Mucosa of descending colon (tissue), 3 donors: ENCODE measurements at regions not wholly inside any gene's neighbourhood (a gene's known extent, or its start where the extent isn't known, plus 50 kb on each side); places are given as distances from the start of the nearest gene placed in this dataset.

ENCODE experiments used
- ATAC-seq: fragments of 200-7000 bp; cut with Tn5 transposase; one replicate; pipeline ENCODE4 v1.9.1; 2020; ENCODE audit warnings: mild to moderate bottlenecking, moderate library complexity
- DNase-seq, 3 donors: peaks; one replicate each; pipeline ENCODE4 v3.0.0-alpha.2; 2020
- H3K36me3 ChIP-seq: fragments of 200-600 bp; one replicate; pipeline ENCODE4 v1.8.0; 2021; ENCODE audit warnings: low read depth, mild to moderate bottlenecking
- H3K4me1 ChIP-seq: fragments of 200-600 bp; one replicate; pipeline ENCODE4 v1.8.0; 2021; ENCODE audit warnings: low read depth, mild to moderate bottlenecking
- H3K4me3 ChIP-seq: fragments of 200-600 bp; one replicate; pipeline ENCODE4 v1.8.0; 2021; ENCODE audit warnings: mild to moderate bottlenecking
- H3K9me3 ChIP-seq: fragments of 200-600 bp; one replicate; pipeline ENCODE4 v1.8.0; 2021; ENCODE audit warnings: mild to moderate bottlenecking
- intact Hi-C, 2 donors: fragments of 100-400 bp; cut with DNase I in 1 of 2; cut with micrococcal nuclease in 1 of 2; formaldehyde crosslinking; loops; one replicate each; pipeline versions ENCODE4 v1.11.0 to v1.11.1; 2022; cut with DNase I, micrococcal nuclease
- TF ChIP-seq, protein P1 (sequence below): fragments of 200-600 bp; IDR thresholded peaks from one replicate; pipeline ENCODE4 v1.8.0; 2022; ENCODE audit warnings: antibody characterized with exemption, mild to moderate bottlenecking
- donor health status: DM: no; HTN: no; CAD: no; lungs with moderate emphysema.
- donor health status: DM: no; HTN: no; CAD: no.
- donor health status: DM: no; HTN: yes; CAD: no.

DNA sequence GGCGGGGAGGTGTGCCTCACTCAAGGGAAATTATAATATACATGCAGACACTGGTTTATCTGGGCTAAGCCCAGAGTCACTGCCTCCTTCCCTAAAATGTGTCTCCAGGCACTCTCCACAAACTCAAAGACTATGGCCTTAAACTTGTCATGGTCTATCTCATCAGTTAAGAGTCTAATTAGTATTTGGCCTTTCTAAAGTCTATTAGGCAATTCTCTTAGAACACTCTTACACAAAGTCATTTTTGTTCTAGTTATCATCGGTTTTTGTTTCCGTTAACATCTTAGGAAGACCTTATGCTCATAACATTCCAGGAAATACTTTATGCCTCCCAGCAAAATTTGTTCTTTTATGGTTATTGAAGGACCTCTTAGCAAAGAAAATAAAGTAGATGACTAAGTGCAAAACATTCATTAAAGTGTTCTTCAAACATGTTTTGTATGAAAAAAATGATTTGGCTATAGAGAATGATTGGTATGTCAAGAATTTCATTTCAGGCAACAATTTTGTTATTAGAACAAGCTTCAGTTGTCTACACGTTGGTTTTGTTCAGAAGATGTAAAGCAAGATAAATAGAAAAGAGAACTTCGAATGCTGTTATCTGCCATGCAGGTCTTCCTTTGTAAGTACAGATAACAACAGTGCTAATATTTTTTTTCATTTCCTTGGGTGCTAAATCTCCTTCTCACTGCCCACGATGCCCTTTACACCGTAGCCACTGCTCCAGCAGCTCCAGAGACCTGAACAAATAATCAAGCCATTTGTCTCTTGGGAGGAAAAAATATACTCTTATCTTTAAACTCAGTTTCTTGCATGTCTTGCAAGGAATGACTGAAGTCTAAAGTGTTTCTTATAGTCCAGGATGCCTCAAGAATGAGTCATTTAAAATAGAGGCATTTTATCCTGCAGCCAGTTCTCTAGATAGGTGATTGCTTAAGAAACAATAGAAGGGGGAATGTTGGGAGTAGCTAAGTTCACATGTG is 170.4 kb downstream of the HTR1B start:
- intact Hi-C loops = no loop called here
- no peak for ATAC-seq
- H3K9me3 ChIP-seq = peaks cover 8% of the 10 kb centered on the region
- no peak for DNase-seq
- H3K4me1 ChIP-seq = no peaks in the 10 kb centered on the region
- no peak overlapping the region for H3K4me3 ChIP-seq
- TF ChIP-seq, protein P1, sequence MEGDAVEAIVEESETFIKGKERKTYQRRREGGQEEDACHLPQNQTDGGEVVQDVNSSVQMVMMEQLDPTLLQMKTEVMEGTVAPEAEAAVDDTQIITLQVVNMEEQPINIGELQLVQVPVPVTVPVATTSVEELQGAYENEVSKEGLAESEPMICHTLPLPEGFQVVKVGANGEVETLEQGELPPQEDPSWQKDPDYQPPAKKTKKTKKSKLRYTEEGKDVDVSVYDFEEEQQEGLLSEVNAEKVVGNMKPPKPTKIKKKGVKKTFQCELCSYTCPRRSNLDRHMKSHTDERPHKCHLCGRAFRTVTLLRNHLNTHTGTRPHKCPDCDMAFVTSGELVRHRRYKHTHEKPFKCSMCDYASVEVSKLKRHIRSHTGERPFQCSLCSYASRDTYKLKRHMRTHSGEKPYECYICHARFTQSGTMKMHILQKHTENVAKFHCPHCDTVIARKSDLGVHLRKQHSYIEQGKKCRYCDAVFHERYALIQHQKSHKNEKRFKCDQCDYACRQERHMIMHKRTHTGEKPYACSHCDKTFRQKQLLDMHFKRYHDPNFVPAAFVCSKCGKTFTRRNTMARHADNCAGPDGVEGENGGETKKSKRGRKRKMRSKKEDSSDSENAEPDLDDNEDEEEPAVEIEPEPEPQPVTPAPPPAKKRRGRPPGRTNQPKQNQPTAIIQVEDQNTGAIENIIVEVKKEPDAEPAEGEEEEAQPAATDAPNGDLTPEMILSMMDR = no peak
- H3K36me3 ChIP-seq = no peaks in the 10 kb centered on the region

DNA sequence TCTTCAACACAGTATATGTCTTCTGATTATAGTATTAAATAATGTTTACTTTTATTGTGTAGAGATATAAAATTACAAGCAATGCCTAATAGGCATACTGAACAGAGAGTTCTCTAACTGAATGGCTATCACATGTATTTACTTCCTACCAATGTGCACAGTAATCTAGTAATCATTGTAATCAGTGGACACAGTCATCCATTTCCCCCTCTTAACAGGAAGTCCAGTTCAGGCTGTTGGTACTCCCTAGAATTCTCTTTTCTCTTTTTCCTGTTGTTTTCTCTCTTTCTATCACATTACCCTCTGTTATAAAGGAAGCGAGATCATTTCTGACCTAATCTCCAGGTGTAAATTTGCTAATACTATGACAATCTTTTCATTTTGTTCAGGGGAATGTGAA is 172.5 kb downstream of the HTR1B start:
- intact Hi-C loops = no loop called here
- TF ChIP-seq, protein P1 = no peak
- H3K4me1 ChIP-seq = no peaks in the 10 kb centered on the region
- ATAC-seq (no peak), DNase-seq (no peak)
- peaks cover 15% of the 10 kb centered on the region for H3K9me3 ChIP-seq
- H3K36me3 ChIP-seq = no peaks in the 10 kb centered on the region
- no peak overlapping the region for H3K4me3 ChIP-seq

DNA sequence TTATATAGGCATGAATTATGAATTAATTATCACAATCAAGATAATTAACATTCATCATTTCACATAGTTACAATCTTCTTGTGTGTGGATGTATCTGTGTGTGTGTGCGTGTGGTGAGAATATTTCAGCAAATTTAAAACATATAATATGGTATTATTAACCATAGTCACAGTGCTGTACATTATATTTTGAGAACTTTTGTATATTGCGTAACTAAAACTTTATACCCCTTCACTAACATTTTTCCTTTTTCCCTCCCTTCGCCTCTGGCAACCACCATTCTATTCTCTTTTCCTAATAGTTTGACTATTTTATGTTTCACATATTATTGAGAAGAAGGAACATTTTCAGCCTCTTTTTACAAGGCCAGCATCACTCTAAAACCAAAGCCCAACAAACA is 176.8 kb downstream of the HTR1B start:
- ATAC-seq (no peak), DNase-seq (no peak)
- Histone ChIP-seq H3K4me3 (no peak overlapping the region), H3K4me1 (no peaks in the 10 kb centered on the region), H3K36me3 (no peaks in the 10 kb centered on the region), H3K9me3 (peaks cover 13% of the 10 kb centered on the region)
- intact Hi-C loops = no loop called here
- TF ChIP-seq, protein P1 = no peak

DNA sequence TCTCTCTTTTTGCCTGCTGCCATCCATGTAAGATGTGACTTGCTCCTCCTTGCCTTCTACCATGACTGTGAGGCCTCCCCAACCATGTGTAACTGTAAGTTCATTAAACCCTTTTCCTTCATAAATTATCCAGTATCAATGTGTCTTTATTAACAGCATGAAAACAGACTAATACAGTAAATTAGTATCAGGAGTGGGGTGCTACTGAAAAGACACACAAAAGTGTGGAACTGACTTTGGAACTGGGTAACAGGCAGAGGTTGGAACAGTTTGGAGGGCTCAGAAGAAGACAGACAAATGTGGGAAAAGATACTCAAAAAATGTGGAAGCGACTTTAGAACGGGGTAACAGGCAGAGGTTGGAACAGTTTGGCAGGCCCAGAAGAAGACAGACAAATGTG is 189.4 kb downstream of the HTR1B start:
- Histone ChIP-seq H3K36me3 (no peaks in the 10 kb centered on the region), H3K4me1 (no peaks in the 10 kb centered on the region), H3K4me3 (no peak overlapping the region), H3K9me3 (peaks cover 41% of the 10 kb centered on the region)
- TF ChIP-seq, protein P1 = no peak
- ATAC-seq = no peak
- intact Hi-C loops = no loop called here
- no peak for DNase-seq

DNA sequence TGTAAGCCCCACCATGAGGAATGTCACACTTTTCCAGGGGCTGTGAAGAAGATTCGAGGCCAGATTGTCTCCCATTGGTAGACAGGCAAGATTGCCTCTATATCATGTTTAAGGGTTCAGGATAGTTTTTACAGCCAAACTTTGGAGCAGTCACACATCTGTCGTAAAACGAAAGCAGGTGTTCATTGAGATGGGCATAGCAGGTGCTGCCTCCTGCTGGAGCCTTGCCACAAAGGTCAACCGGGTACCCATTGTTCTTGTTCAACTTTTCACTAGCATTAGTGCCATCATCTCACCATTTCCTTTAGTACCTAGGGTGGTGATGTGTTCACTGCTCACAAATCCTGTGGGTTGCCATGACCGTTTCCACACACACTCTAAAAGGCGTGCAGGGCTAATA is 198.3 kb downstream of the HTR1B start:
- TF ChIP-seq, protein P1 = no peak
- no peaks in the 10 kb centered on the region for H3K4me1 ChIP-seq
- no peaks in the 10 kb centered on the region for H3K9me3 ChIP-seq
- H3K4me3 ChIP-seq = no peak overlapping the region
- DNase-seq = no peak
- H3K36me3 ChIP-seq = no peaks in the 10 kb centered on the region
- ATAC-seq = no peak
- intact Hi-C loops = no loop called here
